ENCODE measurements at regions not wholly inside any gene's neighbourhood (a gene's known extent, or its start where the extent isn't known, plus 50 kb on each side); places are given as distances from the start of the nearest gene placed in this dataset.
A peak's percentile ranks its signal among the peaks of the same experiment; 100 is the strongest.

DNA sequence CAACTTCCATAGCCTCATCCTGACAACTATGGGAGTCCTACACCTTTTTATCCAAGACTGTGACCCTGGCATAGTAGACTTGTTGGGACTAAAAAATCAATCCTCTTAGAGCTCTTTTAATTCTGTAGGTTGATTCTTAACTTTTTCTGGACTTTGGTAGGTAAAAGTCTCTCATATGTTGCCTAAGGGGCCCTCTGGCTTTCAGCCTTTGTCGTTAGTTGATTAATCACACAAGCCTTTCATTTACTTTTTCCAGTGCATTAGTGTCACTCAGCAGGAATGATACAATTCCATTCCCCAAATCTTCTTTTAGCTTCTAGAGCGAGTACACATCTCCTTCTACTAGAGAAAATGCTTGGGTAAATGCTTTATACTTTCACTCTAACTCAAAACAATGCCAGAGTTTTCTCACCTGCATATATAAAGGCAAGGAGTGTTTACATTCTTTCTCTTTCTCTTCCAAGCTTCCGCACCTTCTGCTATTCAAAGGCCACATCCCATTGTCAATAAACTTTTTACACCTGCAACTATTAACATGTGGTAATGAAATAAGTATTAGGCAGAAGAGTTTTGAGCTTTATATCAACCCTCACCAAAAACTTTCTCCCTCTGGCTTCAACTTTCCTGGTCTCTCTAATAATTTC lies 516.6 kb downstream of the FAM181B start:
- 0 out of 2 replicates have a peak overlapping the region, but pooled peaks have one; percentile 25 for H2BK20ac ChIP-seq (ENCODE audit: low read length)
- H4K8ac ChIP-seq (ENCODE audit: extremely low read depth, insufficient read depth, low read length) = no peak overlapping the region
- H3K36me3 ChIP-seq (ENCODE audit: control insufficient read depth in 2 of 4, insufficient read depth in 4 of 4, low read length in 3 of 4) = no peaks in the 10 kb centered on the region
- no peaks in the 10 kb centered on the region for H3K9me3 ChIP-seq (ENCODE audit: insufficient read depth in 2 of 2, low read depth in 1 of 2, low read length in 1 of 2)
- peak overlapping the region; percentile 13 to 38; a peak in 2 of 4 replicates for H3K4me2 ChIP-seq (ENCODE audit: insufficient read depth in 1 of 2, low read depth in 2 of 2, low read length in 2 of 2)
- H2AK5ac ChIP-seq (ENCODE audit: low read depth, low read length) = no peak overlapping the region
- DNase-seq (ENCODE audit: low read depth in 1 of 2, low spot score in 2 of 2) (no peak), FAIRE-seq (no peak)
- CTCF ChIA-PET (ENCODE audit: partially characterized antibody) = interaction anchor here (0.8 to 2.4 kb wide), 4 partner anchors 10 to 574 kb away, joined by 3 to 13 read pairs (median 6); no protein-coding TSS in a partner anchor
- no peak overlapping the region for H3K27ac ChIP-seq (ENCODE audit: low read depth, low read length)
- H3K79me2 ChIP-seq (ENCODE audit: control insufficient read depth in 1 of 2, insufficient read depth in 2 of 2, low read length in 2 of 2) = no peaks in the 10 kb centered on the region
- no peak overlapping the region for H3K4ac ChIP-seq (replicated peaks; ENCODE audit: insufficient read length, low read depth, low read length)
- no peaks in the 10 kb centered on the region for H3K27me3 ChIP-seq (replicated peaks in 1 of 4; ENCODE audit: control insufficient read depth in 3 of 4, extremely low read depth in 1 of 4, insufficient read depth in 3 of 4, low read length in 3 of 4)
- H4K5ac ChIP-seq (ENCODE audit: insufficient read length, low read depth, low read length) = no peak overlapping the region
- H3K14ac ChIP-seq (ENCODE audit: insufficient read length) = no peak overlapping the region
- H2BK5ac ChIP-seq (ENCODE audit: low read depth, low read length) = peak overlapping the region; percentile 22; the same call in 1 of the 2 replicates
- H3K79me1 ChIP-seq (ENCODE audit: low read depth, low read length) = no peaks in the 10 kb centered on the region
- H3K23ac ChIP-seq (ENCODE audit: insufficient read length) = no peak overlapping the region
- no peak overlapping the region for H2BK120ac ChIP-seq (replicated peaks; ENCODE audit: low read depth, low read length)
- no peak overlapping the region for H3K18ac ChIP-seq (ENCODE audit: extremely low read depth, low read length)
- H4K20me1 ChIP-seq (replicated peaks in 1 of 2; ENCODE audit: control insufficient read depth in 1 of 2, insufficient read depth in 2 of 2, low read length in 2 of 2) = no peaks in the 10 kb centered on the region
- 38% methylated on average over 3 of the region's 3 CpGs; no CpG with 5 or more reads in 1 of the 2 experiments for WGBS, 2 experiments (ENCODE audit: extremely low coverage in 1 of 2, insufficient coverage in 1 of 2, insufficient read length in 1 of 2, insufficient replicate concordance in 2 of 2, low coverage in 1 of 2, low lambda C conversion rate in 2 of 2, missing lambda C conversion rate in 1 of 2)
- peaks cover 1 to 5% (median 2%) of the 10 kb centered on the region in 4 experiments; a peak in 3 of 7 replicates for H3K4me1 ChIP-seq (replicated peaks in 1 of 4; ENCODE audit: control insufficient read depth in 3 of 4, insufficient read depth in 4 of 4, low read length in 3 of 4)
- H3K56ac ChIP-seq (replicated peaks; ENCODE audit: insufficient read length, low read depth, low read length) = no peak overlapping the region
- H2AFZ ChIP-seq (ENCODE audit: low read length) = no peak overlapping the region
- H2BK12ac ChIP-seq (ENCODE audit: low read depth, low read length) = 0 out of 2 replicates have a peak overlapping the region, but pooled peaks have one; percentile 46
- no peak overlapping the region for H4K91ac ChIP-seq (replicated peaks; ENCODE audit: insufficient read length, low read length)
- H3K9ac ChIP-seq (replicated peaks in 1 of 4; ENCODE audit: extremely low read depth in 1 of 4, low read depth in 3 of 4, low read length in 3 of 4) = no peak overlapping the region
- no peak overlapping the region for H2BK15ac ChIP-seq (ENCODE audit: low read length)
- peak overlapping the region in 1 of 4 experiments; percentile 24; a peak in 1 of 8 replicates for H3K4me3 ChIP-seq (ENCODE audit: extremely low read depth in 1 of 4, insufficient read depth in 2 of 4, low read depth in 3 of 4, low read length in 4 of 4)
- POLR2A ChIA-PET (ENCODE audit: partially characterized antibody) = no interaction called here
- H3K23me2 ChIP-seq (ENCODE audit: low read depth, low read length) = no peaks in the 10 kb centered on the region

All from H1 (cell line).